HEK293 (cell line): ENCODE measurements at regions not wholly inside any gene's neighbourhood (a gene's known extent, or its start where the extent isn't known, plus 50 kb on each side); places are given as distances from the start of the nearest gene placed in this dataset.

Source experiments
- BCL6B ChIP-seq: fragments of 450-650 bp; formaldehyde crosslinking; IDR thresholded peaks from 2 replicates; pipeline ENCODE4 v1.5.1; 2017; ENCODE audit warnings: missing biosample characterization, missing genetic modification characterization
- FEZF1 ChIP-seq: fragments of 450-650 bp; formaldehyde crosslinking; IDR thresholded peaks from 2 replicates; pipeline ENCODE4 v1.5.1; 2016; ENCODE audit warnings: missing biosample characterization, missing genetic modification characterization
- HIC1 ChIP-seq: fragments of 450-650 bp; formaldehyde crosslinking; IDR thresholded peaks from 2 replicates; pipeline ENCODE4 v1.5.1; 2016; ENCODE audit warnings: missing biosample characterization, missing genetic modification characterization
- INSM2 ChIP-seq: fragments of 450-650 bp; formaldehyde crosslinking; IDR thresholded peaks from 2 replicates; pipeline ENCODE4 v1.5.1; 2016; ENCODE audit warnings: missing biosample characterization, missing genetic modification characterization
- KLF1 ChIP-seq: fragments of 450-650 bp; formaldehyde crosslinking; IDR thresholded peaks from 2 replicates; pipeline ENCODE4 v1.5.1; 2016; ENCODE audit warnings: missing biosample characterization, missing genetic modification characterization
- MYNN ChIP-seq: fragments of 450-650 bp; formaldehyde crosslinking; IDR thresholded peaks from 2 replicates; pipeline ENCODE4 v1.5.1; 2016; ENCODE audit warnings: missing biosample characterization, missing genetic modification characterization, borderline replicate concordance
- PRDM6 ChIP-seq: fragments of 450-650 bp; formaldehyde crosslinking; IDR thresholded peaks from 2 replicates; pipeline ENCODE4 v1.5.1; 2017; ENCODE audit warnings: missing biosample characterization, missing genetic modification characterization
- SP2 ChIP-seq: fragments of 450-650 bp; formaldehyde crosslinking; IDR thresholded peaks from 2 replicates; pipeline ENCODE4 v1.5.1; 2016; ENCODE audit warnings: missing biosample characterization, missing genetic modification characterization
- ZFHX2 ChIP-seq: fragments of 450-650 bp; formaldehyde crosslinking; conservative IDR thresholded peaks from 2 replicates; pipeline ENCODE4 v1.5.1; 2016; ENCODE audit warnings: missing biosample characterization, missing genetic modification characterization
- ZFP37 ChIP-seq: fragments of 450-650 bp; formaldehyde crosslinking; IDR thresholded peaks from 2 replicates; pipeline ENCODE4 v1.5.1; 2016; ENCODE audit warnings: missing biosample characterization, missing genetic modification characterization
- ZIC2 ChIP-seq: fragments of 450-650 bp; formaldehyde crosslinking; IDR thresholded peaks from 2 replicates; pipeline ENCODE4 v1.5.1; 2016; ENCODE audit warnings: missing biosample characterization, missing genetic modification characterization
- ZNF112 ChIP-seq: fragments of 450-650 bp; formaldehyde crosslinking; IDR thresholded peaks from 2 replicates; pipeline ENCODE4 v1.5.0; 2017; ENCODE audit warnings: missing biosample characterization, missing genetic modification characterization
- ZNF155 ChIP-seq: fragments of 450-650 bp; formaldehyde crosslinking; IDR thresholded peaks from 2 replicates; pipeline ENCODE4 v1.5.1; 2016; ENCODE audit warnings: missing biosample characterization, missing genetic modification characterization
- ZNF274 ChIP-seq, 2 experiments: fragments of 200-500 bp in 1 of 2; fragments of 450-650 bp in 1 of 2; sonication (Bioruptor generic) in 1 of 2; formaldehyde crosslinking in 1 of 2; IDR thresholded peaks; 2 replicates each; pipeline versions ENCODE4 v1.5.1 to v1.6.1; 2014 to 2016; ENCODE audit warnings: borderline replicate concordance in 1 of 2, inconsistent platforms in 1 of 2, low read length in 1 of 2, missing biosample characterization in 1 of 2, missing genetic modification characterization in 1 of 2
- ZNF280C ChIP-seq: fragments of 450-650 bp; formaldehyde crosslinking; IDR thresholded peaks from 2 replicates; pipeline ENCODE4 v1.5.1; 2016; ENCODE audit warnings: missing biosample characterization, missing genetic modification characterization
- ZNF423 ChIP-seq: fragments of 450-650 bp; formaldehyde crosslinking; IDR thresholded peaks from 2 replicates; pipeline ENCODE4 v1.5.1; 2016; ENCODE audit warnings: missing biosample characterization, missing genetic modification characterization
- ZNF473 ChIP-seq: fragments of 450-650 bp; formaldehyde crosslinking; IDR thresholded peaks from 2 replicates; pipeline ENCODE4 v1.5.1; 2017; ENCODE audit warnings: missing biosample characterization, missing genetic modification characterization
- ZNF501 ChIP-seq: fragments of 450-650 bp; formaldehyde crosslinking; IDR thresholded peaks from 2 replicates; pipeline ENCODE4 v1.5.1; 2016; ENCODE audit warnings: missing biosample characterization, missing genetic modification characterization
- ZNF510 ChIP-seq: fragments of 450-650 bp; formaldehyde crosslinking; IDR thresholded peaks from 2 replicates; pipeline ENCODE4 v1.5.1; 2018; ENCODE audit warnings: mild to moderate bottlenecking, missing genetic modification characterization, missing biosample characterization; ENCODE audit not compliant: insufficient replicate concordance
- ZNF513 ChIP-seq: fragments of 450-650 bp; IDR thresholded peaks from 2 replicates; pipeline ENCODE4 v1.5.1; 2018; ENCODE audit warnings: missing biosample characterization, missing genetic modification characterization
- ZNF560 ChIP-seq: fragments of 450-650 bp; formaldehyde crosslinking; IDR thresholded peaks from 2 replicates; pipeline ENCODE4 v1.5.1; 2017; ENCODE audit warnings: missing biosample characterization, missing genetic modification characterization, borderline replicate concordance
- ZNF561 ChIP-seq: fragments of 450-650 bp; IDR thresholded peaks from 2 replicates; pipeline ENCODE4 v1.5.1; 2018; ENCODE audit warnings: missing biosample characterization, missing genetic modification characterization, borderline replicate concordance
- ZNF670 ChIP-seq: fragments of 450-650 bp; formaldehyde crosslinking; IDR thresholded peaks from 2 replicates; pipeline ENCODE4 v1.5.1; 2016; ENCODE audit warnings: missing biosample characterization, missing genetic modification characterization, low read depth
- ZNF776 ChIP-seq: fragments of 450-650 bp; formaldehyde crosslinking; IDR thresholded peaks from 2 replicates; pipeline ENCODE4 v1.5.0; 2017; ENCODE audit warnings: missing biosample characterization, missing genetic modification characterization, borderline replicate concordance
- ZSCAN18 ChIP-seq: fragments of 450-650 bp; formaldehyde crosslinking; IDR thresholded peaks from 2 replicates; pipeline ENCODE4 v1.5.1; 2016; ENCODE audit warnings: missing biosample characterization, missing genetic modification characterization
- ZSCAN4 ChIP-seq: fragments of 450-650 bp; formaldehyde crosslinking; IDR thresholded peaks from 2 replicates; pipeline ENCODE4 v1.5.1; 2017; ENCODE audit warnings: missing biosample characterization, missing genetic modification characterization
- ZXDB ChIP-seq: fragments of 450-650 bp; formaldehyde crosslinking; IDR thresholded peaks from 2 replicates; pipeline ENCODE4 v1.5.1; 2016; ENCODE audit warnings: missing biosample characterization, missing genetic modification characterization

- peak; percentile 63 for TF ChIP-seq ZXDB
- TF ChIP-seq INSM2, result no peak
- no peak for TF ChIP-seq KLF1
- TF ChIP-seq ZNF513 (tag by site-specific recombination), result no peak
- TF ChIP-seq ZFP37 (tag by site-specific recombination), result no peak
- no peak for TF ChIP-seq ZNF501
- TF ChIP-seq ZNF670, result no peak
- TF ChIP-seq ZNF510, result peak; percentile 62
- no peak for TF ChIP-seq PRDM6 (tag by site-specific recombination)
- no peak for TF ChIP-seq ZNF274 (IDR thresholded peaks at IDR 0.05; ENCODE audit: low read length)
- no peak for TF ChIP-seq ZNF274 (tag by site-specific recombination; IDR thresholded peaks at IDR 0.05; ENCODE audit: borderline replicate concordance)
- no peak for TF ChIP-seq ZSCAN18
- no peak for TF ChIP-seq ZNF776 (tag by site-specific recombination)
- no peak for TF ChIP-seq ZNF112 (tag by site-specific recombination)
- TF ChIP-seq MYNN (tag by site-specific recombination), result no peak
- TF ChIP-seq BCL6B, result no peak
- no peak for TF ChIP-seq ZFHX2 (tag by site-specific recombination)
- no peak for TF ChIP-seq SP2 (tag by site-specific recombination)
- TF ChIP-seq ZNF155, result no peak
- no peak for TF ChIP-seq HIC1 (tag by site-specific recombination)
- no peak for TF ChIP-seq ZSCAN4
- no peak for TF ChIP-seq FEZF1 (tag by site-specific recombination)
- no peak for TF ChIP-seq ZIC2 (tag by site-specific recombination)
- TF ChIP-seq ZNF473 (tag by site-specific recombination), result no peak
- no peak for TF ChIP-seq ZNF280C
- TF ChIP-seq ZNF423 (tag by site-specific recombination), result no peak
- TF ChIP-seq ZNF561 (tag by site-specific recombination), result no peak
- peak; percentile 36; the same call in 1 of the 2 replicates for TF ChIP-seq ZNF560 (tag by site-specific recombination)
These were observed 305.0 kb downstream of the GATA3 start (continued) for GRCh38 chr10:8359467-8359866.
